Natural killer cell treated with Interleukin-12 subunit alpha and Interleukin-12 subunit beta and Interleukin-15 and Interleukin-18, amount 100 ng/mL, for 72 hours (primary cell): ENCODE measurements at regions not wholly inside any gene's neighbourhood (a gene's known extent, or its start where the extent isn't known, plus 50 kb on each side); places are given as distances from the start of the nearest gene placed in this dataset.
"Not testable (repeated sequence)": the region's sequence is repeated elsewhere in the genome, so short reads cannot be mapped to it uniquely, and the experiment has no call there.

Experiments used
- ATAC-seq, 2 donors: fragments of 150-1000 bp; cut with Tn5 transposase in 1 of 2; sonication (Bioruptor Pico), chemical (Tn5 transposase) in 1 of 2; 2 replicates each; pipeline ENCODE4 v1.10.0; 2021
- DNase-seq: peaks from one replicate; pipeline ENCODE4 v3.0.0; 2022; ENCODE audit warnings: low spot score
- H3K27ac Mint-ChIP-seq, 2 donors: 1 replicate in 1 of 2; 2 replicates in 1 of 2; pipeline ENCODE4 v1.8.0; 2022; ENCODE audit warnings: mixed read lengths in 2 of 2, mild to moderate bottlenecking in 1 of 2, moderate library complexity in 1 of 2
- H3K27me3 Mint-ChIP-seq, 2 donors: 1 replicate in 1 of 2; 2 replicates in 1 of 2; pipeline ENCODE4 v1.8.0; 2022; ENCODE audit warnings: mixed read lengths in 2 of 2
- H3K36me3 Mint-ChIP-seq: one replicate; pipeline ENCODE4 v1.8.0; 2022; ENCODE audit warnings: mixed read lengths
- H3K4me1 Mint-ChIP-seq, 2 donors: 1 replicate in 1 of 2; 2 replicates in 1 of 2; pipeline ENCODE4 v1.8.0; 2022; ENCODE audit warnings: low read depth in 2 of 2, mixed read lengths in 2 of 2, mild to moderate bottlenecking in 1 of 2
- H3K4me3 Mint-ChIP-seq: one replicate; pipeline ENCODE4 v1.8.0; 2022; ENCODE audit warnings: mixed read lengths
- H3K9me3 Mint-ChIP-seq: 2 replicates; pipeline ENCODE4 v1.8.0; 2022; ENCODE audit warnings: mixed read lengths

- Mint-ChIP-seq H3K4me1 (no peaks in the 10 kb centered on the region), H3K27me3 (peaks cover 7 to 11% of the 10 kb centered on the region in 2 donors), H3K9me3 (peaks cover 5% of the 10 kb centered on the region), H3K4me3 (no peak overlapping the region), H3K27ac (no peak overlapping the region), H3K36me3 (no peaks in the 10 kb centered on the region)
- DNase-seq (no peak), ATAC-seq (no peak)
These were observed 100.0 kb downstream of the CD24 start for GRCh38 chr6:106874481-106874880.

- Mint-ChIP-seq H3K9me3 (peaks cover 4% of the 10 kb centered on the region), H3K4me1 (no peaks in the 10 kb centered on the region), H3K36me3 (no peaks in the 10 kb centered on the region), H3K27ac (no peak overlapping the region), H3K27me3 (peaks cover 4 to 7% of the 10 kb centered on the region in 2 donors), H3K4me3 (no peak overlapping the region)
- DNase-seq (no peak), ATAC-seq (no peak)
These were observed 102.5 kb downstream of the CD24 start for GRCh38 chr6:106872049-106872448.

- H3K9me3 Mint-ChIP-seq: no peaks in the 10 kb centered on the region
- DNase-seq (no peak), ATAC-seq (no peak)
- H3K36me3 Mint-ChIP-seq: no peaks in the 10 kb centered on the region
- no peak overlapping the region for H3K27ac Mint-ChIP-seq
- no peaks in the 10 kb centered on the region for H3K4me1 Mint-ChIP-seq
- peaks cover 0 to 5% of the 10 kb centered on the region in 2 donors for H3K27me3 Mint-ChIP-seq
- H3K4me3 Mint-ChIP-seq: no peak overlapping the region
These were observed 103.5 kb downstream of the CD24 start for GRCh38 chr6:106870824-106871717.

- ATAC-seq (no peak), DNase-seq (no peak)
- Mint-ChIP-seq H3K36me3 (no peaks in the 10 kb centered on the region), H3K9me3 (no peaks in the 10 kb centered on the region), H3K4me1 (no peaks in the 10 kb centered on the region), H3K4me3 (no peak overlapping the region), H3K27ac (no peak overlapping the region), H3K27me3 (peaks cover 0 to 5% of the 10 kb centered on the region in 2 donors)
These were observed 104.5 kb downstream of the CD24 start for GRCh38 chr6:106870069-106870468.

GRCh38 chr6:106869203-106869602 lies 105.3 kb downstream of the CD24 start:
- no peak for DNase-seq
- no peaks in the 10 kb centered on the region for H3K9me3 Mint-ChIP-seq
- no peaks in the 10 kb centered on the region for H3K4me1 Mint-ChIP-seq
- H3K27ac Mint-ChIP-seq: no peak overlapping the region
- H3K36me3 Mint-ChIP-seq: no peaks in the 10 kb centered on the region
- H3K27me3 Mint-ChIP-seq: peaks cover 0 to 5% of the 10 kb centered on the region in 2 donors
- H3K4me3 Mint-ChIP-seq: no peak overlapping the region
- no peak for ATAC-seq

DNA sequence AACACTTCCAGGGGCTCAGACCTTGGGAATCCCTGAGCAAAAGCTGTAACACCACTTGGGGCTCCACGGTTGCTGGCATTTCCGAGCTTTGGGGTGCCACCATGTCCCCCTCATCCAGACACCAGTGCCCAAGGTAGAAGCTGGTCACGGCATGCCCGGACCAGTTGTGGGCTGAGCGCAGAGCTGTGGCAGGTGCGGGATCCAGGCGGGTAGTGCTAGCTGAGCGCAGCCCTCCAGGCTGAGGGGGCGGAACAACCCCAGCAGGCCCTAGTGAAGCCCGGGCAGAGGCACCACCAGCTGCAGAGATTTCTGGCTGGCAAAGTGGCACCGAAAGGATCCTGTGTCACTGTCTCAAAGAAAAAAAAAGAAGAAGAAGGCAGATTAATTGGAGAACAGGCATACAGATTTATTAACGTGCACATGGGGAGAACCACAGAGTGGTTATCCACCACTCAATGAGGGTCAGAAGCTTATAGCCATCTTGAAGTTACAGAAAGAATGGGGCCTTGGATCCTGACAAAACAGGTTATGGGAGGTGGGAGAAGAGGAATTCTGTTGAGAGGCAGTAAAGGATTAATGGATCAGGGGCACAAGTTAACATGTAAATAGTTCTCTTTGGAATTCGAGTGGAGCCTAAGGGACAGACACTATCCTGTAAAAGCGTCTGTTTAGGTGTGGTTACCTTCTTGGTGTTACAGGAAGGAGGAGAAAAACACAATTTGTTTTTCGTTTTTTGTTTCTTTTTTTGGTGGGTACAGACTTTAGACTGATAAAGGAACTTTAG lies 107.5 kb downstream of the CD24 start:
- H3K4me3 Mint-ChIP-seq: no peak overlapping the region
- H3K4me1 Mint-ChIP-seq: no peaks in the 10 kb centered on the region
- H3K27ac Mint-ChIP-seq: no peak overlapping the region

GRCh38 chr6:106862858-106863257 lies 111.7 kb downstream of the CD24 start:
- DNase-seq (no peak), ATAC-seq (no peak)
- H3K27ac Mint-ChIP-seq: no peak overlapping the region
- no peaks in the 10 kb centered on the region for H3K4me1 Mint-ChIP-seq
- no peak overlapping the region for H3K4me3 Mint-ChIP-seq
- peaks cover 3% of the 10 kb centered on the region for H3K9me3 Mint-ChIP-seq
- peaks cover 0 to 1% of the 10 kb centered on the region in 2 donors for H3K27me3 Mint-ChIP-seq
- no peaks in the 10 kb centered on the region for H3K36me3 Mint-ChIP-seq

More for the DNA sequence above, 107.5 kb downstream of the CD24 start:
- Mint-ChIP-seq H3K9me3 (peaks cover 3% of the 10 kb centered on the region), H3K36me3 (no peaks in the 10 kb centered on the region), H3K27me3 (peaks cover 0 to 5% of the 10 kb centered on the region in 2 donors)
- no peak for DNase-seq
- peak in 1 of 2 donors; percentile 42 for ATAC-seq

DNA sequence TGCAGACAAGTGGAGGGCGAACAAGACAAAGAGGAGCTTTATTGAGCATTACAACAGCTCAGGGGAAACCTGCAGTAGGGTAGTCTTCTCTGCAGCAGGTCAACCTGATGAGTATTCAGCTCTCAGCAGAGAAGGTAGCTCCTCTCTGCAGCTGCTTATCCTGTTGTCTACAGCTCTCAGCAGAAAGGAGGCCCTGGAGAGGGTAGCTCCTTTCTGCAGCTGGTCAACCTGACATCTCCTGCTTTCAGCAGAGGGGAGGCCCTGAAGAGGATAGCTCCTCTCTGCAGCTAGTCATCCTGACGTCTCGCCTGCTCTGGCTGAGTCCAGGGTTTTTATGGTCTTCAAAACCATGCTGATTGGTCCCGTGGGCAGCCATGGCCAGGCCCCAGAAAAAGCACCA lies 113.6 kb downstream of the CD24 start:
- DNase-seq: no peak
- H3K27me3 Mint-ChIP-seq: peaks cover 0 to 2% of the 10 kb centered on the region in 2 donors
- H3K4me1 Mint-ChIP-seq: no peaks in the 10 kb centered on the region
- no peak for ATAC-seq
- H3K4me3 Mint-ChIP-seq: no peak overlapping the region
- no peaks in the 10 kb centered on the region for H3K36me3 Mint-ChIP-seq
- no peak overlapping the region for H3K27ac Mint-ChIP-seq
- peaks cover 3% of the 10 kb centered on the region for H3K9me3 Mint-ChIP-seq

- peaks cover 5 to 10% of the 10 kb centered on the region in 2 donors for H3K27me3 Mint-ChIP-seq
- peaks cover 3% of the 10 kb centered on the region for H3K9me3 Mint-ChIP-seq
- no peaks in the 10 kb centered on the region for H3K4me1 Mint-ChIP-seq
- DNase-seq (no peak), ATAC-seq (no peak)
- H3K36me3 Mint-ChIP-seq: no peaks in the 10 kb centered on the region
- H3K4me3 Mint-ChIP-seq: no peak overlapping the region
- no peak overlapping the region for H3K27ac Mint-ChIP-seq
These were observed 115.9 kb downstream of the CD24 start for GRCh38 chr6:106858653-106859092.

DNA sequence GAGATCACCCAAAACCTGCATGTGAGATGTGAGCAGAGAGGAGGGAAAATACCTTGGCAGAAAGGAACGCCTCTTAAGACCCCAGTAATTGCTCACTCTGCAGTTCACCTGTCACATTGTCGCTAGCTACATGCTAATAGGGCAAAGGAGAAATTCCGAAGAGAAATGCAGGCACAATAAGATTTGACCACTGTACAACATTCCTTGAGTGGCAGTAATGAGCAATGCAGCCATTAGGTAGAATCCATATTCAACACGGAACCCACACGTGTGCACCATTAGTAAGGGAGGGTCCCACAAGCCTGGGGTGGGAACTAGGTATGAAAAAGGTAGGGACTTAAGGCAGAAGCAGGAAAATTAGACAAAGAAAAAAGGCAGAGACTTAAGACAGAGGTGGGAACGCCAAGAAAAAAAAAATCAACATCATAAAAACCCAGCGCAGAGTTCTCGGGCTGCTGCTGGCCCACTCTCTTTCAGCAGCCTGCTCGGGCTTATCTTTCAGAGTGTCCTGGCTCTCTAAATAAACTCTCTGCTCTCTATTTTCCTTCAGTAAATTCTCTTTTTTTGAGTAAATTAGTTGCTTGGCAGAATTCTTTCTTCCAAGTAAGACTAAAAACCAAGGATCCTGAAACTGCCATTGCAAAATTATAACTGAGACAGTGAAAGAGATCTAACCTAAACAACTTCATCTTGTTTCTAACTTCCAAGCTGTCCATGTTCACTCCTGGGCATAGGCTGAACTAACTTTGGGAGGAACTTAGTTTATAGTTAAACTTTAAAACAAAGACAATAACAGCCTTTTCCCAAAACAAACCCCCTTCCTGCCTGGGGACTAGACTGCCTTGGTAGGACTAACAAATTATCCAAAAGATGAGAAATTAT lies 116.5 kb downstream of the CD24 start:
- Mint-ChIP-seq H3K36me3 (no peaks in the 10 kb centered on the region), H3K9me3 (peaks cover 3% of the 10 kb centered on the region), H3K27me3 (peaks cover 7 to 10% of the 10 kb centered on the region in 2 donors), H3K4me1 (no peaks in the 10 kb centered on the region), H3K27ac (no peak overlapping the region), H3K4me3 (no peak overlapping the region)
- ATAC-seq: no peak
- no peak for DNase-seq

GRCh38 chr6:106857310-106857709 lies 117.2 kb downstream of the CD24 start:
- H3K27me3 Mint-ChIP-seq: peaks cover 8 to 10% of the 10 kb centered on the region in 2 donors
- not testable (repeated sequence) for ATAC-seq, H3K4me1 Mint-ChIP-seq, H3K9me3 Mint-ChIP-seq, DNase-seq, H3K27ac Mint-ChIP-seq, H3K4me3 Mint-ChIP-seq, H3K36me3 Mint-ChIP-seq

GRCh38 chr6:106856227-106856874 lies 118.2 kb downstream of the CD24 start:
- H3K9me3 Mint-ChIP-seq: no peaks in the 10 kb centered on the region
- H3K27me3 Mint-ChIP-seq: peaks cover 8 to 10% of the 10 kb centered on the region in 2 donors
- H3K36me3 Mint-ChIP-seq: no peaks in the 10 kb centered on the region
- H3K4me3 Mint-ChIP-seq: no peak overlapping the region
- no peaks in the 10 kb centered on the region for H3K4me1 Mint-ChIP-seq
- ATAC-seq (no peak), DNase-seq (no peak)
- H3K27ac Mint-ChIP-seq: no peak overlapping the region

- H3K36me3 Mint-ChIP-seq: no peaks in the 10 kb centered on the region
- H3K4me1 Mint-ChIP-seq: no peaks in the 10 kb centered on the region
- H3K27ac Mint-ChIP-seq: no peak overlapping the region
- H3K9me3 Mint-ChIP-seq: no peaks in the 10 kb centered on the region
- DNase-seq (no peak), ATAC-seq (no peak)
- peaks cover 8 to 10% of the 10 kb centered on the region in 2 donors for H3K27me3 Mint-ChIP-seq
- no peak overlapping the region for H3K4me3 Mint-ChIP-seq
These were observed 119.4 kb downstream of the CD24 start for GRCh38 chr6:106855117-106855516.
